ENCODE measurements at regions not wholly inside any gene's neighbourhood (a gene's known extent, or its start where the extent isn't known, plus 50 kb on each side); places are given as distances from the start of the nearest gene placed in this dataset.

DNA sequence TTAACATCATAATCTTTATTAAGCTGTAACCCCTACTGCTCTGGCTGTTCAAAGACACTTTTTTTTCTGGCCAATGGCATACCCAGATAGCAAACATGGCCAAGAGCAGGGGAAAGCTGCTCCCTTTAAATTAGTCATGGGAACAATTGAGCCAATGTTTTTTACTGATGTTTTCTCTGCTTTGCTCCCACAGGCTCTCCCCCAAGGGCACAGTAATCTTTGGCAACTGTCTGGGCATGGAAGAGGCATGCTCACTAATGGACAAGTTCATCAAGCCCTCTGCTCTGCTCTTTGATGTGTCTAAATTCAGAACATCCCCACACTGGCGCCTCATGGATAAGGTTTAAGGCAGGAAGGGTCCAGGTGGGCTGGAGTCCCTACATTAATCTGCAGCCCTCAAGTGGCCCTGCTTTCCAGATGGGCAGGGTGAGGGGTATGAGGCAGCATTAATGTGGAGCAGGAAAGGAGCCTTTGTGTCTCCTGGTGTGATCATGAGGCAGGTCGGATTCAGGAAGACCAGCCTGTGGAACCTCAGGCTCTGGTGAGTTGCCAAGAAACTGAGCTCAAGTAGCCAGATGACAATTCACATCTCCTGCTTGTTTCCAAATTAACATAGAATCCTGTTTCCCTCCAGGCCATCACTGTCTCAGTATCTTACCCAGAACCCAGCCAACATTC, 227.0 kb upstream of the CST7 start:
- no peak for TF ChIP-seq CTCF (IDR thresholded peaks at IDR 0.05)
- TF ChIP-seq POLR2A (IDR thresholded peaks at IDR 0.05) = no peak

Measured in gastroesophageal sphincter (tissue), 3 donors.